GM20431 (cell line): ENCODE measurements at regions not wholly inside any gene's neighbourhood (a gene's known extent, or its start where the extent isn't known, plus 50 kb on each side); places are given as distances from the start of the nearest gene placed in this dataset.
"Not testable (repeated sequence)": the region's sequence is repeated elsewhere in the genome, so short reads cannot be mapped to it uniquely, and the experiment has no call there.

Source experiments
- in situ Hi-C: fragments of 300-500 bp; cut with MseI, MboI; formaldehyde crosslinking; loops from one replicate; pipeline ENCODE4 v1.15.0; 2020; ENCODE audit warnings: low sequenced_read_pairs; ENCODE audit not compliant: unreplicated experiment

- in situ Hi-C loops: no loop called here
Observed at GRCh38 chr11:115631609-115632008, 127.4 kb upstream of the CADM1 start.

GRCh38 chr11:115630214-115630613 lies 126.0 kb upstream of the CADM1 start:
- in situ Hi-C loops: no loop called here

DNA sequence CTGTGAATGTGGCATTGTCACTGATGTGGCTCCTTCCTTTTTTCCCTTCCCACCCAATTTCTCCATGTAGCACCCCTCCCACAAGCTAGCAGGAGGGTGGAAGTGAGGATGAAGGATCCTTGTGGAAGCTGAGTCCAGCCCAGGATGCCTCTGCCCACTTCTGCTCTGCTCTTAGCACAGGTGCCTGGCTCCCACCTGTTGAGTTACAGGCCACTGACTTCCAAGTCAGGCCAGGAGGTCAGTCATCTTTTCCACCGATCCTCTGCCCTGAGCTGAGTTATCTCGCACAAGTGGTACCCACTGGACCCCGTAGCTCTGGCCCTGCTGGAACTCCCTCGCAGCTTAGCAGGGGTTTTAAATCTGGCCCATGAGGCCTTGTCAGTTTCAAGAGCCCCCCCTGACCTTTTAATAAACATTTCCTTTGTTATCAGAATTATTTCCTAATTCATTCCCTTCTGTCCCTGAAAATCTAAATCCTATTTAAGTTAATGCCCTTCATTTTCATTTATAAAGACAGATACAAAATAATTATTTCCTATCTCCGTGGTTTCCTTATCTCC lies 125.3 kb upstream of the CADM1 start:
- in situ Hi-C loops: no loop called here

DNA sequence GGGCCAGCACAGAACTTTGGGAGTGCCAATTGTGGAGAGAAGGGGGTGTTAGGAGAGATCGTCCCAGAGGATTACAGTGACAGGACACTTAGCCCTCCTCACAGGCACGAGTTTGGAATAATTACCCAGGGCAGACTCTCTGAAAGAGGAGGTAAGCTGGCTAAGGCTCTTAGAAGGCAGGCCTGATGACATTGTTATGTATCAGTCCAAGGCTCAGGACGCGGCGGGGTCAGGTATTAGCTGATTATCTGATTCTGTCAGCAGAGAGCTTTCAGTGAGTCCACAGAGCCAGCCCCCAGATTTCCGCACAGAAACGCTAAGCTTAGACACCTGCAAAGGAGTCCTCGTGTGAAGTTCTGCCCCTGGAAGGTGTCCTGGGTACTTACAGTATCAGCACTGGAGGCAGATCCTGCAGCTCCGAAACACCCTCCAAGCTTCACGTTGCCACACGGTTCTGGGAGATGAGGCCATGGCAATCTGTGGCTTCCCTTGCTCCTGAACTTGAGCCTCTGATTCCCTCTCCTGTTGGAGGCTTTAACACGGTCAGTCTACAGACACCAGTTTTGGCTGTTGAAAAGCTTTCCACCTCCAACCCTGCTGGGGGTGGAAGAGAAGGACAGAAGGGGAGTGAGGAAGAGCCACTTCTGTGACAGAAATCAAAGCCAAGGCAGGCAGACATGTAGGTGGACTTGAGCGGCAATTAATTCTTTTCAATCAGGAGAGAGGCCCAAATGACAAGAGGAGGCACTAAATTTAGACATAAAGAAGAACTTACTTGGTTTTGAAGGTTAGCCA lies 123.6 kb upstream of the CADM1 start:
- in situ Hi-C loops: no loop called here

DNA sequence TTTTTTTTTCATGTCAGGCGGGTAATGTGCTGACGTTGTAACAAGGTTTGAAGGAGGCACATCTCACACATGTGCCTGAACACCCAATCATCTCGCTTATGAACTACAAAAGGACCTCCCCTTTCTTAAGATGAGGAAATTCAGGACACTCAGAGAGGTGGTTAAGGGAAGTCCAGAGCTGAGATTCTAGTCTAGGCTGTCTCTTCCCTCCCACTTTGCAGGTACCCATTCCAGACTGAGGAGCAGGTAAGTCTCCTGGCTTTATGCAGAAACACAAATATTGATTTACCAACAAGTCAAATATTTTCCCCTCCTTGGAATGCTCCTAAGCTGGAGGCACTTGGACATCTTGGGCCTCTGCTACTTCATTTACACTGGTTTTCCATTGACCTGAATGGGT lies 122.9 kb upstream of the CADM1 start:
- in situ Hi-C loops: no loop called here

GRCh38 chr11:115626414-115626813 lies 122.2 kb upstream of the CADM1 start:
- in situ Hi-C loops: no loop called here

GRCh38 chr11:115625502-115625901 lies 121.3 kb upstream of the CADM1 start:
- in situ Hi-C loops: no loop called here

DNA sequence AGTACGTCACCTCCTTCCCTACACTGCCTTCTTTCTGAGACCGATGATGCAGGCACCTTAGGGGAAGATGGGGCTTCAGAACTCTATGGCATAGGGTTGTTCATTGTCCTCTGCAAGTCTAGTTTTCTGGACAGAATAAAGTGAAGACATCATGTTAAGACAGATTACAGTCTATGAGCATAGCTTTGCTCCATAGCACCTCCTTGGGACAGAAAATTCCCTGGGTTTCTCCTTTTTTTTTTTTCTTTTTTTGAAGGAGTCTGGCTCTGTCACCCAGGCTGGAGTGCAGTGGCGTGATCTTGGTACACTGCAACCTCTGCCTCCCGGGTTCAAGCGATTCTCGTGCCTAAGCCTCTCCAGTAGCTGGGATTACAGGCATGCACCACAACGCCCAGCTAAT lies 119.8 kb upstream of the CADM1 start:
- in situ Hi-C loops: no loop called here

DNA sequence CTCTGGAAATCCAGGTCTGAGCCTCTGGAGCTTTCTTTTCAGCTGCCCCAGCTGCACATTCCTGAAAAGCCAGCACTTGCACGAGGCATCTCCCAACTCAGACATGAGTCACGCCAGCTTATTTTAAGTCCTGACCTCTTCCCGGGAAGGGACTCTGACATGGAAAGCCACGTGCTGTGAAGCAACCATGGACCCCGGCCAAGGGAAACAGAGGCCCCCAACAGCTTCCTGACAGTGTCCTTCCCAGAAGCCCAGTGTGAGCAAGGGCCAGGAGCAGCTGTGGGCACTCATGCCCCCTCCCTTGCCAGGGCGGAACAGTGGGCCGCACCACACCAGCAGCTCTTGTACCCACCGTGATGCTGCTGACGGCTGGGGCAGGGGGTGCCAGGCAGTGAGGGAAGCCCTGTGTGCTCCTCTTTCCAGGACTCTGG lies 118.8 kb upstream of the CADM1 start:
- in situ Hi-C loops: no loop called here

- in situ Hi-C loops: no loop called here
Observed at GRCh38 chr11:115618428-115618827, 114.2 kb upstream of the CADM1 start.

DNA sequence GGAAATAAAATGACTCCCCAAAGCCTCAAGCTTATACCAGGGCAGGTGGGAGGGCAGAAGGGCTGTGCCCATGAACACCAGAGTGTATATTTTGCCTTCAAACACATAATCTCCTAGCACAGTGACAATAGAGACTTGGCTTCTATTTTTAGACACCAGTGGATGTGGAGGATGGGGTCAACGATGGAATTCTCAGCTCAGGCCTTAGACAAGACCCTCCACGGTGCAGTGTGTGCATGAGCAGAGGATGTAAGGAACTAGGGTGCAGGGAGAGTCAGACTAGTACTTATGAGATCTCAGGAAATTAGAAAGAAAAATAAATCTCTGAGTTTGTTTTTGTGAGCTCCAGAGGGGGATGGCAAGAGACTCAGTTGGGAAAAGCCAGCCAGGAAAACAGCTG lies 113.6 kb upstream of the CADM1 start:
- in situ Hi-C loops: no loop called here

GRCh38 chr11:115616971-115617370 lies 112.8 kb upstream of the CADM1 start:
- in situ Hi-C loops: no loop called here

GRCh38 chr11:115613986-115614632 lies 109.9 kb upstream of the CADM1 start:
- in situ Hi-C loops: no loop called here

GRCh38 chr11:115613004-115613403 lies 108.8 kb upstream of the CADM1 start:
- in situ Hi-C loops: no loop called here

- in situ Hi-C loops: no loop called here
Observed at GRCh38 chr11:115612046-115612730, 108.0 kb upstream of the CADM1 start.

GRCh38 chr11:115611343-115611742 lies 107.1 kb upstream of the CADM1 start:
- in situ Hi-C loops: no loop called here

DNA sequence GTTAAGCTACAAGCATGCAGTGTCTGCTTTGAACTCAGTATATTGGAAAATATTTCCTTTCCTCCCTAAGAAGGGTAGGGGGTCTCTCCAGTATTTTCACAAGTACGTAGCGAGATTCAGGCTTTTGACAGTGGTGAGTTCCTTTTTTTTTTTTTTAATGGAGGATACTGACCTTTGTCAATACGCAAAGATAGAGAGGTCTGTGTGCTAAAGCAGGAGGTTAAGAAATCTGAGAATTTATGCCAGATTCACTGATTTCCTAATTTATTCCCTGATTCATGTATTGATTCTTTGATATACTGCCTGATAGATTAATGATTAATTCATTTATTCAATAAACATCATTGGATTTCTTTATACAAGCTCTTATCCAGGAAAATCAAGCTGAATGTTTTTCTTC lies 106.7 kb upstream of the CADM1 start:
- in situ Hi-C loops: no loop called here

- in situ Hi-C loops: not testable (repeated sequence)
Observed at GRCh38 chr11:115610234-115610633, 106.0 kb upstream of the CADM1 start.

DNA sequence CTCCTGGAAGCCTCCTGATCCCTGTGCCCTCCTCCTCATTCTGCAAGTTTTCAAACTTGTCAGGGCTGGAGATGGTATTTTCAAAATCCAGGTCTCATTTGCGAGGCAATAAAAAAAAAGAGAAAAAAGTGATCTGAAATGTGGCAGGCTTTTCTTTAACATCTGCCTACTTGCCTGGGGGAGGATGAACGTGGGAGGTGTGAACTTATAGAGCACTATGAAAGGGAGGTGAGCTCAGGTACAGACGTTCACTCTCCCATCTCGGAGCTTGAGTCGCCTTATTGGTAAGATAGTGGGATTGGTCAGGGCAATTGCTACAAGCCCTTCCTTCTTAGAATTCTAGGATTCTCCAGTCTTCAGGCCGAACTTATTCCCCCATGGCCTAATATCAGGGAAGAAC lies 104.8 kb upstream of the CADM1 start:
- in situ Hi-C loops: no loop called here

GRCh38 chr11:115607621-115608221 lies 103.5 kb upstream of the CADM1 start:
- in situ Hi-C loops: no loop called here
